ENCODE measurements at regions not wholly inside any gene's neighbourhood (a gene's known extent, or its start where the extent isn't known, plus 50 kb on each side); places are given as distances from the start of the nearest gene placed in this dataset.

DNA sequence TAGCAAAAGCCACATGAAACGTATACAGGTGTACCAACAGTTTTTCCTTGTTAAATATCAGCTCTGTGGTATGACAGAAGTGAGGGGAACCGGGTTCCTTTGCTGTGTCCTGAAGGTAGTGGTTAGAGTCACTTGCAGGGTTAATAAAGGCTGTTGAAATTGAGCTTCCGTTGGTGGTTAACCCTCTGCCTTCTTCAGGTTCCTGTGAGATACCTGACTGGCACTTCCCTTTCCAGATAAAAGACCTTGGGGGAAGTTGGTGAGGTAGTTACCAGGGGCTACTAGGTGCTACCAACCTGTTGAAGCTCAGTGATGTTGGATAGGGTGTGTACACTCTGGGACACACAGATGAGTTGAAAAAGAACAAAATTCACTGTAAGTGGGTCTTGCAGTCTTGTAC, 384.1 kb downstream of the GATA3 start:
- DNase-seq = peak; percentile 58

DNA sequence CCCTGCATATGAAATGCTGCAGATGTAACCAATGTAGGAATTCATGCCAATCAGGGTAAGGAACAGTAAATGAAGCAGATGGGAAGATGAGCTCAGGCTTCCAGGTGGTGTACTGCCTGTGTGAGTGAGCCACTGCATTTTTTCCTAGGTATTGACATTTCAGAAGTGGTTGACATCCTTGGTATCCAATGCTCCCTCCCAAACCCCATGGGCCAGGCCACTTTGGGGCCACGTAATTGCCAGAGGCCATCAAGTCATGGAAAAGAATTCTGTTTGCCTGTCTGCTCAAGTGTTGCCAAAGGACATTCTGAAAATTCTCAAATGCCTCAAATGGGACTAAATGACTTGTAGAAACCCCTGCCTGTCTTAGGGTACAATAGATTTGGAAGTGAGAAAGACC, 384.6 kb downstream of the GATA3 start:
- no peak for DNase-seq

DNA sequence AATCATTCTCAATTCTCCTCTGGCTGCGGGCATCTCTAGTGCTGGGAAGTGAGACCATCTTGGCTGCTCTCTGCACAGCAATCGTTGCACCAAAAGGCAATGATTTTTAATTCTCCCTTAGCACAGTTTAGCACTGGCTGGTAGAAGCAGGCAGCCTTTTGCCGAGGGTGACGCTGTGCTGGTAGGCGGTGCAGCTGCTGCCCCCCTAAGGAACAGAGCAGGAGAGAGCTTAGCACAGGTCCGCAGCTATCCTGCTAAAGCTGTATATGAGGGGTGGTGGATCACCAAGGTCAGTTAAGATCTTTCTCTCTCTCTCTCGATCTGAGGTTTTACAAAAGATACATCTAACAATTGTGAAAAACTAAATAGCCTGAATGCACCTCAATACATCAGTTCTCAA, 390.1 kb downstream of the GATA3 start:
- peak; percentile 54 for DNase-seq

DNA sequence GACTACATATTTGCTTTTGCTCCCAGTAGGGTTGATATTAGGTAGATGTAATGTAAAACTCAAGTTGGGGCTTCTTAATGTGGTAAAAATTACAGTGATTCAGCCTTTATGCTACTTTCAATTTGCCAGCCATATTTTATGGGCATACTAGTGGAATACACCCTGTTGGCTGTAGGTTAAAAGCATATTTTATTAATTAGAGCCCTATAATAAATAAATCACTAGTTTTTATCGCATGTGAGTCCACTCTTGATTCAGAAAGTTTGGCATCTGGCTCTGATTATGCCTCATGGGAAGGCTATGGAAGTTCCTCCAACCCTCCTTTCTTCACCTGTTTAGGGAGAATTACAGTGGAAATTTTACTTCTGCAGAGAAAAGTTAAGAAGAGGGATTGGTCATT, 390.9 kb downstream of the GATA3 start:
- DNase-seq = no peak

DNA sequence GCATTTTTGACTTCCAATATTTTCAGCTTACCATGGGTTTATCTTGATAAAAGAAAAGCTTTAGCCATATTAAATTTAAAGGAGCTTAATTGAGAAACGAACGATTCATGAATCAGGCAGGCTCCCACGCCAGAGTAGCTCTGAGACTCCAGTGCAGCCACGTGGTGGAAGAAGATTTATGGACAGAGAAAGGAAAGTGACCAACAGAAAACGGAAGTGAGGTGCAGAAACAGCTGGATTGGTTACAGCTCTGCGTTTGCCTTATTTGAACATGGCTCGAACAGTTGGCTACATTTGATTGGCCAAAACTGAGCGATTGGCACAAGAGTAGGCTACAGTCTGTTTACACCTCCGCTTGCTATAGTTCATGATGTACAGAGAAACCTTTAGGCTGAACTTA, 395.4 kb downstream of the GATA3 start:
- no peak for DNase-seq

DNA sequence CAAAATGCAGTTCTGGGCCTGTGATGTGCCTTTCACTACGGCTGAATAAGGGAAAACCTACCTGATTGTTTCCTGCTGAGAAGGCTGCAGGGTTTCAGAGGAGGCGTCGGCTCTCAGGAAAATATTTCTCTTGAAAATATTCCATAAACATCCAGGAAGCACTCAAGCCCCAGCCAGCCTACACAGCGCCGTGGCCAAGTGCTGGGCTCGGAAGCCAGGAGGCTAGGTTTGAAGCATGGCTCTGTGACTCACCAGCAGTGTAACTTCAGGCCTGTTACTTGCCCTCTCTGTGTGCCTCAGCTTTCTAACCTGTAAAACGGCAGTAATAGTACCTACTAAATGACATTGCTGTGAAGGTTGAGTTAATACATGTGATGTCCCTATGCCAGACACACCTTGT, 399.1 kb downstream of the GATA3 start:
- DNase-seq = no peak

DNA sequence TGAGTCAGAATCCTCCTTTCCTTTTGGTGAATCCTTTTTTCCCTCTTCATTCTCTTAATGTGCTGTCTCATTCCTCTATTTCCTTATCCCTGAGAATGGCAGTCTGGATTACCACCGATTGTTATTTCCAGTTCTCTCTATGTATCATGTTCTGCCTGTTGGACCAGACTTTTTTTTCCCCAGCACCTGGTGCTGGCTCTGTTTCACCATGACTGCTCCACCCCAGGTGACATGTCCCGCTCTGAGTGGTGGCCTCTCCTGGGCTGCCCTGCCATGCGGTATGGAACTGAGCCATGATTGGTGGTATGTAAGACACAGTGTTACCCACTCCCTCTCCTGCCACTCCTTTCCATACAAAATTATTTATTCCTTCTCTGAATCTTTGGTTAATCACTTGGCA, 399.9 kb downstream of the GATA3 start:
- no peak for DNase-seq

DNA sequence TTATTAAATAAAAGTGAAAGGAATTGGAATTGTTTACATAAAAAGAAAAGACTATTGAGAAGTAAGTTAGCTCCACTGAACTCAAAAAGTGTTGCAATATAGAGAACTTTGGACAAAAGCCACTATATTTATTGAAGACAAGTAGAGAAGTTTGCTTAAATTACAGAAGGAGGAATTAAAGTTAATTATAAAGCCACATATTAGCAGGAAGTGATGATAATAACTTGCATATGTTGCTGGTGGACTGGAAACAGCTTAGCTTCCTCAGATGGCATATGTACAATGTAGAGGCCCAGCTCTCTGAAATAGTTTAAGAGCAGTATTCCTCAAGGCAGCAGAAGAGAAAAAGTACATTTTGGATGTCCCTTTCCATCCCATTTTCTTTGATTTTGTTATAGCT, 400.7 kb downstream of the GATA3 start:
- no peak for DNase-seq

DNA sequence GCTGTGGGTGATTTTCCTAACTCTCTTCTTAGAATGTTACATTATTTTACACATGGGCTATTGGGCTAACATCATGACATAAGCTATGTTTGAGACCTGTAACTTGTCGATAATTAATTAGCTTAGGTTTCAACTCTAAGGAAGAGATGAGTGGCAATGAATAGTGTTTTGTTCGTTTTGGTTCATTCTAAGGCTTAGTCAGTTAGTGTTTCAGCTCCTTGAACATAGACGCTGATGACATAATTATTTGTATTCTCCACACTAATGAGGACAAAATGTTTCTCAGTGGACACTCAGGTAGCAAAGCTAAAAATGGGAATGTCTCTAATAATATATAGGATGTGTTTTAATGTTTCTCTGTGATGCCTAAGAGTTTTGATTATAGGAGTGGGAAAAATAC, 401.9 kb downstream of the GATA3 start:
- DNase-seq = no peak

DNA sequence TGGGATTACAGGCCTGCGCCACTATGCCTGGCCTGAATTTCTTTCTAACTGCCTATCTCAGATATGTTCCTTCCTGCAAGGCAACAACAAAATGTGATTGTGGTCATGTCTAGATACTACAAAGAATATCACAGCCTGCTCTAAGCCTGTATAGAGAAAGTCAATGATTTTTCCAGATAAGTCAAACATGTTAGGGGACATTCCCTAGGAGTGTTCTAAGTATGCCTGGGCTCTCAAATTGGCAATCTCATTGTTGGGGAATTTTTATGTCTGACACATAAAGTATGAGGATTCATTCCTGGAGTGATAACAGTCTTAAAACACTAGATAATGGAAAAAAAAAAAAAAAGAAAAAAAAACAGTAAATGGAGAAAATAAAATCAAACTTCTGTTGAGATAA, 406.1 kb downstream of the GATA3 start:
- no peak for DNase-seq

DNA sequence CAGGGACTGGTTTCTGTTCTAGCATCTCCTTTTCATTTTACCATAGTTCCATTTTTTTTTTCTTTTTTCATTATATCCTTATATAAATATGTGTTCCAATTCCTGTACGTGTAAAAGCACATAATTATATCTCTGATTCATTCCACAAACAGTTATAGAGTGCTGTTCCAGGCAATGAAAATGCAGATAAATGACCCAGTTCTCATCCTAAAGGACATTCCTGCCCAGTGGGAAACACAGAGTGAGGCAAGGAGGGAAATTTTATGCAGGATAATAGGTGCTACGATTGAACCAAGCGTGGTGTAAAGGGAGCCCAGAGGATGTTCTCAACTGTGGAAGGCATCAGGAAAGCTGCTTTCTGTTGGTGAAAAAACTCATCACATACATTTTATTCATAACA, 408.1 kb downstream of the GATA3 start:
- no peak for DNase-seq

DNA sequence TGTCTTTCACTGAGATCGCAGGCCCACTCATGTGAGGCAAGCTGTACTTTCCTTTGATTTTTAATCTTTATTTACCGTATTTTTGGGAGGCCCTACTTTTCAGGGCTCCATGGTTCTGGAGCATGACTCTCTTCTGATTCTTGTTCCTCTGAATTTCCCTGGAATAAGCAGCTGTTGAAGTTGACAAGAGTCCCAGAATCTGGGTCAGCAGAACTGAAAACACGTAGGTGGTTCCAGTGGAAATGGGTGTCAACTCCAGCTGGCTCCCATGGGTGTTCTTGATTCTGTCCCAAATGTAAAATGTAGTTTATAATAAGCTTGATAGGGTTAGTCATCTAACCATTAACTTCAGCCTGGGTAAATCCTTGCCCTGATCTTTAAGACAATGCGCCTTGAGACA, 409.4 kb downstream of the GATA3 start:
- DNase-seq = no peak

DNA sequence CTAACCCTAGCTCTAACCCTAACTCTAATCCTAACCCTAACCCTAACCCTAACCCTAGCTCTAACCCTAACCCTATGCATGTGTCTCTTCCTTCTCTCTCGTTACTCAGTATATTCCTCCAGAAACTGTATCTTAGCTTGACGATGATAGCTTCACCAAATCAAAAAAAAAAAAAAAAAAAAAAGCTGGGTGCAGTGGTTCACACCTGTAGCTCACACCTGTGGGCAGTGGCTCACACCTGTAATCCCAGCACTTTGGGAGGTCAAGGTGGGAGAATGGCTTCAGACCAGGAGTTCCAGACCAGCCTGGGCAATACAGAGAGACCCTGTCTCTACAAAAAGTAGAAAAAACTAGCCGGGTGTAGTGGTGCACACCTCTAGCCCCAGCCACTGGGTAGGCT, 414.0 kb downstream of the GATA3 start:
- DNase-seq = no peak

DNA sequence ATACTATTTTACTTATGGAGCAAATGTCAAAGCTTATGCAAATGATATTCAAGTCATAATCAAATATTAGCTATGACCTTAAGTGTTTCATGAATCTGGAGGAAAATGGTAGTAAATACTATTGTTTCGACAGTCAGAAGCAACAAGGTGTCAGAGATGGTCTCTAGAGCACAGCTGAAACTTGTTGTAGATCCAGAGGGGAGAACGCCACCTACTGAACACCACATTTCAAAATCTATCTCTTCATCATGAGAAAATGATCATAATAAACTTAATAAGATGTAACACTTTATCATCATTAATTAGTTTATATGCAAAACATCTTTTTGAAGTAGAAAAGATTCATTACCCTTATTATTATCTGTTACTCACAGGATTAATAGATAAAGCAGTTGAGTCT, 418.7 kb downstream of the GATA3 start:
- DNase-seq = peak; percentile 67

DNA sequence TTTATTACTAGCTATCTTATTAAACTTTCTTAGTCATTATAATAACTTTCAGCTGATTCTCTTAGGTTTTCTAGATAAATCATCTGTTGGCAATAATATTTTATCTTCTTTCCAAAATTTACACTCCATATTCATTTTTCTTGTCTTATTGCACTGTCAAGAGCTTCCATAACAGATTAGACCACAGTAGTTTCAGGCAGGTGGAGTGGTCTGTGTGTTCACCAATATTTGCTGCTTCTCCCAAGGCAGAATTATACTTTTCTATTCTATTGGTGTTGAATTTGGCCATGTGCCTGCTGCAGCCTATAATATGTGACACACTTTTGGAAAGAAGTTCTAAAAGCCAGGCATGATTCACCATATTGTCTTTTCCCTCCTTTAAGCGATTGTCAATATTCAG, 422.8 kb downstream of the GATA3 start:
- no peak for DNase-seq

DNA sequence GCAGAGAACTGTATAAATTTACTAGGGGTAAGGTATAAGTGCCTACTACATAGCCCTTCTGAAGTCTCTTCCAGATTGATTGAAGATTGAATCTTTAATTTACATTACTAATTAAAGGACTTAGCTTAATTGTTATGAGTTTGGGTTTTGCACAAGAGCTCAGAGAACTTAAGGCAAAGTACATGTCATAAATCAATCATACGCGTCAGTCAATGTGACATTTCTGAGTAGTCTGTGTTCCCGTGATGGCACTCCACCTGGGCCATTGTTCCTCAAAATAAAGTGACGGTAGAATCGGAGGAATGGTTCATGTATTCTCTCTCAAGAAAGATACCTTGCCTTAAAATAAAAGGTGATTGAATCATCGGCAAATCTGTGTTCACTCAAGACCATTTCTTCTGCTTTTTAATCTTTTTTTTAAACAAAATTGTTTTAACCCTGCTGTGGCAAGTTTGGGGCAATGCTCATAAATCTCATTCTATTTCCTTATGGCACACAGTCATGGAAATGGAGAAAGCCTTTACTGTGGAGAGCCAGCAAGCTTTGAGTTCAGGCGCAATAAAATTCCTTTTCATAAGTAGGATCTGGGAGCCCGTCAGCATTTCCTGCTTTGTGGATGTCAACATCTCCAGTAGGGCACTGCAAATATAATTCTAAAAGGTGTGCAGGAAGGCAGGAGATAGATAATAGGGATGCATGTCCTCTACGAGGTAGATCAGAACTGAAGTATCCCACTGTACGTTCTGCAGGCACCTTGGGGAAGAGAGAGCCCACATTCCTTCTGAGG, 427.4 kb downstream of the GATA3 start:
- DNase-seq = no peak

DNA sequence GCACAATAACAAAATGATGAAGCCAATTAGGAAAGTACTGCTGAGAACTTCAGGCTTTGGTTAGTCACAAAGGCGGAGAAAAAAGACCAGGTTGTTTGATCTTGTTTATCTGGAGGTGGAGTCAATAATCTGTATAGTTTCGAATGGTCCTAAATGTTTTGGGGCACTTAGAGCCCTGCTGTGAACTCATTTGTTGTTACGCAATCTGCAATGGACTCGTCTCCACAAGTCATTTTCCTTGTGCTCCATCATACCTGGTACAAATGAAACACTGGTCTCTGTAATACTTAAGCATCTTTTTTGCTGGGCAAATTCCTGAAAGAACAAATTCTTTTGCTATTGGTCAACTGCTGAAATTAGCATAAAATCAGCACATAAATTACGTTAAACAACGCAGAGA, 430.5 kb downstream of the GATA3 start:
- DNase-seq = no peak

DNA sequence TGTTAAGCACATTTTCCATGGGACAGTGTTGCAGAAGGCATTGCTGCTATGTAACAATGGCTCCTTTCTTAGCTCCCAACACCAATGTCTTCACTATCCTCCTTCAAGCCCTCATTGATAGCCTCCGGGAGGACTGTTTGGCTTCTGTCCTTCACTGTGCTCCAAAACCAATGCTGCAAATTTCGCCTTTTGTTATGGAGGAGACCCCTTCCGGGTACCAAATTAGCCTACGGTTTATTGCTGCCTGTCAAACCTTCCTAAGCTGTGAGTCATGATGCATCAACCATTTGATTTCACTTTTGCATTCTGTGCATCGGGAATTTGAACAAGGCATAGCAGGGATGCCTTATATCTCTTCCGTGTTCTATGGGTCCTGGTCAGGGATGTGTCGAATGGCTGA, 432.9 kb downstream of the GATA3 start:
- no peak for DNase-seq

DNA sequence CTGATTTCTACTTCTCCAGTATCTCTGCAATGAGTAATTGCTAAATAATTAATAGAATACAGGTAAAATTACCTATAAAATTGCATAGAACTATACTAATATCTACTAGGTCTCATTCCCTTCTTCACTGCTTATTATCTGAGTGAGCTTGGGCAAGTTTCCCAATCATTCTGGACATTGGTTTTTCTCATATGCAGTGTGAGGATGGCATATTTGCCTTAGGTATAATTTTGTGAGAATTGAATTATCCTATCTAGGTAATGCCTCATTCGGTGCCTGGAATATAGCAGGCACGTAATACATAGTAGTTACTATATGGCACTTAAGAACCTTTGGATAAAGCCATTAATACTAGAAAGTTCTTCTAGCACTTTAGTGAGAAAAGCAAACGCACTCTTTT, 434.7 kb downstream of the GATA3 start:
- no peak for DNase-seq

DNA sequence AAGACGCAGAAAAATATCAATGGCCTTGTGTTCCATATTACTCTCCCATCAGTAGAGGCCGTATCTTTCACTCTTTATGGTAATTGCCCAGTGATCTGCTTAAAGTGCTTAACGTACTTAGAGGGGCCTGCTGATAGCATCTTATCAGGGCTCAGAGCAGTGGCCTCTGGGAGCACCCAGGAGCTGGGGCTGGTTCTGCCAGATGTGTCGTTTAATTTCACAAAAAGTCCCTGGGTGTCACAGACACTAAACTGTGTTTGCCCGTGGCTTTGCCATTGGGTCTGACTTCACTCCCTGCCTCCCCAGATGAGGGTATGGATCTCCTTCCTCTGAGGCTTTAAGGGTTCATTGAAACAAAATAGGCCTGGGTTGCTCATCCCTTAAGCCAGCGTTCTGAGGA, 435.3 kb downstream of the GATA3 start:
- no peak for DNase-seq

DNA sequence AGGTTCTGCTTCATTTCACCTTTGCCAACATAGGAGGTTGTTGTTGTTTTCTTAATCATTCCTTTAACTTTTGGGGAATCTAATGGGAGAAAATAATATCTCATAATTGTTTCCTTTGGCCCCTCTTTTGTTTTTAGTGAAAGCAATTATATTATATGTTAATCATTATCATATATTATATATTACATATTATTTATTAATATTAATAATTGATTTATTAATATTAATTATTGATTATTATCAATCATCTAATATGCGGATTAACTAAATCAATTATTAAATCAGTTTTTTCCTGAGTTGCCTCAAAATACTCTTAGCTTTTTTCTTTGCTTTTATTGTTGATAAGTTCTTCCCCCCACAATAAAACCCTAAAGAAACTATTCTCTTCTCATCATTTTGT, 443.8 kb downstream of the GATA3 start:
- no peak for DNase-seq

DNA sequence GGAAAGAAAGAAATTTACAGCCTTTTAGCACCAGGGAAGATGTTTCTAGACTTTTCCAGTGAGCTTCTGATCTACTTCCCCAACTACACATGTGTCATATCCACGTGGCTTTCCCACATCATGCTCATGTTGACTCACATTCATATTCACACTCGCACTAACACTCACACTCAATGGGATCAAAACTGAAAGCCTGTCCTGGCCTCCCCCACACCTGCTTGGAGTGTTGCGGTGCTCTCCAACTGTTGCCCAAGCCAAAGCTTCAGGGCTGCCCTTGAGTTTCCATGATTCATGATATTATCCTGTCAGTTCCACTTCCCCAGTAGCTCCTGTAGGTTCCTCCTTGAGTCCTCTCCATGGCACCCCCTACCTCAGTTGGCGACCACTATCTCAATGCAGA, 444.4 kb downstream of the GATA3 start:
- DNase-seq = no peak

DNA sequence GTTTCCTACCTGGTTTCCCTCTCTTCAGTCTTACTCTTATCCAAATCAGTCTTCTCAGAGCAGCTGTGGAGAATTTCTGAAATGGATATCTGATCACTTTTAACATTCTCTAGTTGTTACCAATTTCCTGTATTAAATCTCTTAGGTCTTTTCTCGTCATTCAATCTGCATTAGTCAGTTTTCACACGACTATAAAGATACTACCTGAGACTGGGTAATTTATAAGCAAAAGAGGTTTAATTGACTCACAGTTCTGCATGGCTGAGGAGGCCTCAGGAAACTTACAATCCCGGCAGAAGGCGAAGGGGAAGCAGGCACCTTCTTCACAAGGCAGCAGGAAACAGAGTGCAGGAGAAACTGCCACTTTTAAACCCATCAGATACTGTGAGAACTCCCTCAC, 444.8 kb downstream of the GATA3 start:
- DNase-seq = no peak

DNA sequence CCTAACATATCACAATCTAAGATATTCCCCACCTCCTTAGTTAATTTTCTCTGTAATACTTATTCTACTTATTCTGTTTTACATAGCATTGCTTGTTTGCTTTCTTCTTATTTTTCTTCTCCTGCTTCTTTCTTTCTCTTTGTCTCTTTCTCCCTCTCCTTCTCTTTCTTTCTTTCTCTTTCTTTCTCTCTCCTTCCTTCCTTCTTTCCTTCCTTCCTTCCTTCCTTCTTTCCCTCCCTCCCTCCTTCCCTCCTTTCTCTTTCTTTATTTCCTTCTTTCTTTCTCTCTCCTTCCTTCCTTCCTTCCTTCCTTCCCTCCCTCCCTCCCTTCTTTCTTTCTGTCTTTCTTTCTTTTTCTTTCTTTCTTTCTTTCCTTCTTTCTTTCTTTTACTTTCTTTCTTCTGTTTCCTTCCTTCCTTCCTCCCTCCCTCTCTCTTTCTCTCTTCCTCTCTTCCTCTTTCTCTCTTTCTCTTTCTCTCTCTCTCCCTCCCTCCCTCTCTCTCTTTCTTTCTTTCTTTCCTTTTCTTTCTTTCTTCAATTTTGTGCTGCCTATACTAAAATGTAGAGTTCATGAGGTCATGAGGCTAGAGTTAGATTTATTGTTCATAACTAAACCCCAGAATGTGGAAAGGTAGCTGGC, 445.4 kb downstream of the GATA3 start:
- no peak for DNase-seq

DNA sequence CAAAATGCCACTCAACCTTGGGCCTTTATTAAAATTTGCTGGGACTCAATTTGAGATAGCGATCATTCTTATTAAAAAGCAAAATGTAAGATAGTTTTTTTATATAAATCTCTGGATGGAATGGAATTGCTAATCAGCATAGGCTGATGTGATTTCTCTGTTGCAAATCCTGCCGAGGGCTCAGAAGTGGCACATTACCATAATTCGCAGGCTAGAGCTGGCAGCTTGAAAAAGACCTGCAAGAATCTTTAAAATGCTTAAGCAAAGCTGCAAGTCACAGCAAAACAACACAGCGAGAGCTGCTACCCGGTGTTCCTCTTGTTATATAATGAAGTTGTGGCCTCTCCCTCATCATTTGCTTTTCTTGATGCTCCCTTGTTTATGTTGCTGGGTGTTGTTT, 448.1 kb downstream of the GATA3 start:
- DNase-seq = no peak

All from CD4-positive, alpha-beta T cell treated with Interleukin-12 subunit alpha and Interleukin-12 subunit beta, for 1 hour (primary cell).